Activated CD8-positive, alpha-beta memory T cell treated with anti-CD3 and anti-CD28 coated beads for 4 hours (primary cell): ENCODE measurements at regions not wholly inside any gene's neighbourhood (a gene's known extent, or its start where the extent isn't known, plus 50 kb on each side); places are given as distances from the start of the nearest gene placed in this dataset.

Source experiments
- DNase-seq, 2 donors: peaks; one replicate each; pipeline ENCODE4 v3.0.0-alpha.2; 2020; ENCODE audit warnings: low read depth in 2 of 2

- no peak for DNase-seq
Observed at GRCh38 chr20:40390654-40391053, 298.4 kb downstream of the MAFB start.

GRCh38 chr20:40370800-40371199 lies 318.2 kb downstream of the MAFB start:
- DNase-seq = no peak

- DNase-seq = no peak
Observed at GRCh38 chr20:40368876-40369275, 320.2 kb downstream of the MAFB start.

GRCh38 chr20:40361916-40362315 lies 327.1 kb downstream of the MAFB start:
- DNase-seq = no peak

GRCh38 chr20:40359131-40359912 lies 329.7 kb downstream of the MAFB start:
- no peak for DNase-seq

- DNase-seq = no peak
Observed at GRCh38 chr20:40354880-40355279, 334.2 kb downstream of the MAFB start.

- no peak for DNase-seq
Observed at GRCh38 chr20:40343390-40343789, 345.6 kb downstream of the MAFB start.

- no peak for DNase-seq
Observed at GRCh38 chr20:40341561-40341960, 347.5 kb downstream of the MAFB start.

GRCh38 chr20:40339661-40340449 lies 349.2 kb downstream of the MAFB start:
- DNase-seq = no peak

GRCh38 chr20:40336533-40336932 lies 352.5 kb downstream of the MAFB start:
- no peak for DNase-seq

- no peak for DNase-seq
Observed at GRCh38 chr20:40335901-40336351, 353.1 kb downstream of the MAFB start.

- no peak for DNase-seq
Observed at GRCh38 chr20:40335437-40335836, 353.6 kb downstream of the MAFB start.

- no peak for DNase-seq
Observed at GRCh38 chr20:40333591-40333990, 355.4 kb downstream of the MAFB start.

- DNase-seq = no peak
Observed at GRCh38 chr20:40331807-40332560, 357.1 kb downstream of the MAFB start.

- no peak for DNase-seq
Observed at GRCh38 chr20:40331249-40331648, 357.8 kb downstream of the MAFB start.

GRCh38 chr20:40329321-40329720 lies 359.7 kb downstream of the MAFB start:
- no peak for DNase-seq

- no peak for DNase-seq
Observed at GRCh38 chr20:40326784-40327183, 362.3 kb downstream of the MAFB start.

- no peak for DNase-seq
Observed at GRCh38 chr20:40325006-40325568, 363.9 kb downstream of the MAFB start.

- no peak for DNase-seq
Observed at GRCh38 chr20:40323361-40323794, 365.7 kb downstream of the MAFB start.

- no peak for DNase-seq
Observed at GRCh38 chr20:40322941-40323340, 366.1 kb downstream of the MAFB start.

- no peak for DNase-seq
Observed at GRCh38 chr20:40320517-40321011, 368.5 kb downstream of the MAFB start.
